NCI-H510A (cell line): ENCODE measurements at regions not wholly inside any gene's neighbourhood (a gene's known extent, or its start where the extent isn't known, plus 50 kb on each side); places are given as distances from the start of the nearest gene placed in this dataset.

Experiments
- DNase-seq: peaks from one replicate; lab custom pipeline; 2025; lab: John Stamatoyannopoulos, UW

GRCh38 chrX:131703646-131704045, 159.8 kb downstream of the OR13H1 start:
- DNase-seq, result no peak

GRCh38 chrX:131704136-131704695, 160.3 kb downstream of the OR13H1 start:
- no peak for DNase-seq

- no peak for DNase-seq
These were observed 165.7 kb downstream of the OR13H1 start for GRCh38 chrX:131709553-131709952.

- no peak for DNase-seq
These were observed 167.6 kb downstream of the OR13H1 start for GRCh38 chrX:131711478-131711867.

GRCh38 chrX:131723646-131724045, 179.8 kb downstream of the OR13H1 start:
- no peak for DNase-seq

- DNase-seq, result no peak
These were observed 180.4 kb downstream of the OR13H1 start for GRCh38 chrX:131724292-131724691.

GRCh38 chrX:131725001-131725654, 181.3 kb downstream of the OR13H1 start:
- DNase-seq, result no peak

DNA sequence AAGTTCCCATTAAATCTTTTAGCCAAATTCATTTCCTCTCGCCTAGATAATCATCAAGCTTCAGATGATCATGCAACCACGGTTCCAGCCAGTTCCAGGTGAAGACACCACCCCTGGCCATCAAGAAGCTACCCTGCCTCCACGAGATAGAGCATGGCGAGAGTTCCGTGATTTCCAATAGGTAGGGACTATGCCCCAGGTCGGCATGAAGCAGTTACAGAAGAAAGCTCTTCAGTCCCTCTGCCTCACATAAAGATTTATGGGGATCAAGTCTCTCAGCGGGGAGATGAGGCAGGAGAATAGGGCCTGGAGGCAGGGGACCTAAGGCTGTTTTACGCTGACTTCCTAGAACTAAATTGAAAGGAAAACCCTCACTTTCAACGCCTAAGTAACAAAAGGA, 183.9 kb downstream of the OR13H1 start:
- DNase-seq, result no peak

GRCh38 chrX:131728295-131729145, 184.6 kb downstream of the OR13H1 start:
- DNase-seq, result no peak

GRCh38 chrX:131729295-131729694, 185.4 kb downstream of the OR13H1 start:
- DNase-seq, result no peak

GRCh38 chrX:131734621-131735020, 190.7 kb downstream of the OR13H1 start:
- DNase-seq, result no peak

DNA sequence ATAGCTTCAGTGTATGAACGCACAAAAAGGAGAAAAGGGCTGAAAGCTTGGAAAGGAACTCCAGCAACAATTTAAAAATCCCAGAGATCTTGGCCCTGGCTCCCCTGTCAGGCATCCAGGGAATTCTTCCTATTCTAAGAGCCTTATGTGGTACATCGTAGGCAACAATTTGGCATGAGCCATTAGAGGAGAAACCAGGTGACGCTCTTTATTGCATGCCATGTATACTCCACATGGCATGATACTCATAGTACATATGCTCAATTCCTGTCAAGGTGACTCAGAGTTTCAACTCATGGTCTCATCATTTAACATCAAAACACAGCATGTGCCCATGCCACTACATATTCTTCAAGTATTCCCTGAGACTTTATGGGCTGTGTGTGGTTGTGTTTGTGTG, 191.3 kb downstream of the OR13H1 start:
- no peak for DNase-seq

DNA sequence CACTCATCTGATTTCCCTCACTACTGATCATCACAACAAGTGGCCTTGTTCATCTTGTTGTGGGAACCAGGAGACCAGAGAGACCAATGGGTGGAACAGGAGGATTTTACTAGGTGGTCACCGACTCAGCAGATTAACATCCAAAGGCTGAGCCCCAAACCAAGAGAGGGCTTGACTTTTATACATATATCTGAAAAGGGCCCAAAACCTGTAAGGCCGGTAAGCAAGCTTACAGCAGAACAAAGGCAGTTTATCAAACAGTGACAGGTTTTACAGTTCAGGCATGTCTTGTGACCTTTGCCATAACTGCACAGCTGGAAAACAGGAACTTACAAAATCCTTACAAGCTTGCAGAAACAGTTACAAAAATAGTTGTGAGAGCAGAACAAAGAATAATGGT, 195.9 kb downstream of the OR13H1 start:
- DNase-seq, result no peak

- no peak for DNase-seq
These were observed 197.3 kb downstream of the OR13H1 start for GRCh38 chrX:131741103-131741581.

- no peak for DNase-seq
These were observed 202.1 kb downstream of the OR13H1 start for GRCh38 chrX:131745942-131746489.

DNA sequence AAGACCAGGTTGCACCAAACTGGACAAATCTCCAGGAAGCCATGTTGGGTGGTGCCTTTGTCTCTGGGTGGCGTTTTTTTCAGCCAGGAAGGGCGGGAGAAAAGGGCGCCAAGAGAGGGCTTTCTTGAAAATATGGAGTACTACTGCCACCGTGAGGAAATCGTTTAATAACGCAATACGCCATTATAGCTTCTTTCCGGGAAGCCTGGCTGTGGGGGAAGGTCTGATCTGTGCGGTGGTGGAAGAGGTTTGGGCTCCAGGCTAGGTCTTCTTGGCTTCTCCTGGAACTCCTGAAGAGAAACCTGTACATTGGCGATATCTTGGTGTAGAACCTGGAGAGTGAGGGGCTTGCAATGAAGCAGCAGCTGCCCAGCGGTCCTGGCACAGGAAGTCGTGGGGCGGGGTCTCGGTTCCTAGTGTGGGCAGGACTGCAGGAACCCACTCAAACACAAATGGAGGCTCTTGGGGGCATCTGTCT, 202.7 kb downstream of the OR13H1 start:
- peak; percentile 25 for DNase-seq

- DNase-seq, result no peak
These were observed 203.3 kb downstream of the OR13H1 start for GRCh38 chrX:131747173-131747572.

- DNase-seq, result no peak
These were observed 208.8 kb downstream of the OR13H1 start for GRCh38 chrX:131752493-131753198.

DNA sequence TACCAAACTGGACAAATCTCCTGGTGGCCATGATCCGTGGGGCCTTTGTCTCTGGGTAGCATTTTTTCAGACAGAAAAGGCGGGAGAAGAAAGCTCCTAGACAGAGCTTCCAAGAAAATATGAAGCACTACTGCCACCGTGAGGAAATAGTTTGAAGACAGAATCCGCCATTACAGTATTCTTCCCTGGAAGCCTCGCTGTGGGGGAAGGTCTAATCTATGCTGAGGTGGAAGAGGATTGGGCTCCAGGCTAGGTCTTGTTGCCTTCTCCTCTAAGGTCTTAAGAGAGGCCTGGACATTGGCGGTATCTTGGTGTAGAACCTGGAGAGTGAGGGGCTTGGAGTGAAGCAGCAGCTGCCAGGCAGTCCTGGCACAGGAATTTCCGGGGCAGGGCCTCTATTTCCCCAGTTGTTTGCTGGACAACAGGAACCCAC, 218.9 kb downstream of the OR13H1 start:
- no peak for DNase-seq

DNA sequence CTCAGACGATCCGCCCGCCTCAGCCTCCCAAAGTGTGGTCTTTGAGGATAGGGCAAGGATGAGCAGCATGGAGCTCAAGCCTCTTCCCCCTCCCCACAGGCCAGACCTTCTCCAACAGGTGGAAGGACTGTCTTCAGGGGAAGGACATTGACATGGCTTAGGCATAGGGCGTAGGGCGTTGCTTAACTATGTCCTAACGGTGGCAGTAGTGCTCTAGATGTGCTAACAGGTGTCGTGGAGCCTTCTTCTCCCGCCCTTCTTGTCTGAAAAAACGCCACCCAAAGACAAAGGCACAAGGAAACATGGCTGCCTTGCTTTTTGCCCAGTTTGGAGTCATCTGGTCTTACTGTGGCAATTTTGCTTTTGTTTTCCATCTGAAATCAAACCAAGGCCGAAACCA, 219.8 kb downstream of the OR13H1 start:
- DNase-seq, result no peak

GRCh38 chrX:131764216-131764615, 220.3 kb downstream of the OR13H1 start:
- no peak for DNase-seq
